HG02852 (cell line): ENCODE measurements at regions not wholly inside any gene's neighbourhood (a gene's known extent, or its start where the extent isn't known, plus 50 kb on each side); places are given as distances from the start of the nearest gene placed in this dataset.
"Not testable (repeated sequence)": the region's sequence is repeated elsewhere in the genome, so short reads cannot be mapped to it uniquely, and the experiment has no call there.

Experiments
- ATAC-seq: cut with Tn5 transposase; IDR thresholded peaks from one replicate; pipeline ENCODE4 v1.9.1; 2021; ENCODE audit warnings: mild to moderate bottlenecking, moderate library complexity; ENCODE audit not compliant: unreplicated experiment

DNA sequence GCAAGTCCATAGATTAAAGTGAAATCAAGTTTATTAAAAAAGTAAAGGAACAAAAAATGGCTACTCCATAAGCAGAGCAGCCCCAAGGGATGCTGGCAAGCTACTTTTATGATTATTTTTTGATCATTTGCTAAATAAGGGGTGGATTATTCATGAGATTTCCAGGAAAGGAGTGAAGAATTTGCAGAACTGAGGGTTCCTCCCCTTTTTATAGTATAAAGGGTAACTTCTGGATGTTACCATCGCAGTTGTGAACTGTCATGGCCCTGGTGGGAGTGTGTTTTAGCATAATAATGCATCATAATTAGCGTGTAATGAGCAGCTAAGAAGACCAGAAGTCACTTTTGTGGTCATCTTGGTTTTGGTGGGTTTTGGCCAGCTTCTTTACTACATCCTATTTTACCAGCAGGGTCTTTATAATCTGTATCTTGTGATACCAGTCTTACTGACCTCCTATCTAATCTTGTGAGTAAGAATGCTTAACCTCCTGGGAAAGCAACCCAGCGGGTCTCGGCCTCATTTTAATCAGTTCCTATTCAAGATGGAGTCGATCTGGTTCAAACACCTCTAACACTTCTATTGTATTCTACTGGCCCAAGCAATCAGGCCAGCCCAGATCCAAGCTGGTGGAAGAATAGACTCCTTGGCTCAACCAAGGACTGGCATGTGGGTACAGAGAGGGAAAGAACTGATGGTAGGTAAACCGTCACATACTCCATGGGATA is 87.9 kb upstream of the NPSR1 start:
- ATAC-seq, result no peak

GRCh38 chr7:34575006-34575405 is 83.0 kb upstream of the NPSR1 start:
- ATAC-seq, result no peak

- not testable (repeated sequence) for ATAC-seq
Observed at GRCh38 chr7:34577934-34578333, 80.1 kb upstream of the NPSR1 start.

DNA sequence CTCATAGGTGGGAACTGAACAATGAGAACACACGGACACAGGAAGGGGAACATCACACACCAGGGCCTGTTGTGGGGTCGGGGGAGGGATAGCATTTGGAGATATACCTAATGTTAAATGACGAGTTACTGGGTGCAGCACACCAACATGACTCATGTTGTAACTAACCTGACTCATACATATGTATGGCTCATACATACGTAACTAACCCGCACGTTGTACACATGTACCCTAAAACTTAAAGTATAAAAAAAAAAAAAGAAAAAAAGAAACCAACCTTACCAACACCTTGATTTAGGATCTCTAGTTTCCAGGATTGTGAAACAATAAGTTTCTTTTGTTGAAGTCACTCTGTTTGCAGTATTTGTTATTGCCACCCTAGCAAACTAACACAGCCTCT is 76.3 kb upstream of the NPSR1 start:
- ATAC-seq, result not testable (repeated sequence)

DNA sequence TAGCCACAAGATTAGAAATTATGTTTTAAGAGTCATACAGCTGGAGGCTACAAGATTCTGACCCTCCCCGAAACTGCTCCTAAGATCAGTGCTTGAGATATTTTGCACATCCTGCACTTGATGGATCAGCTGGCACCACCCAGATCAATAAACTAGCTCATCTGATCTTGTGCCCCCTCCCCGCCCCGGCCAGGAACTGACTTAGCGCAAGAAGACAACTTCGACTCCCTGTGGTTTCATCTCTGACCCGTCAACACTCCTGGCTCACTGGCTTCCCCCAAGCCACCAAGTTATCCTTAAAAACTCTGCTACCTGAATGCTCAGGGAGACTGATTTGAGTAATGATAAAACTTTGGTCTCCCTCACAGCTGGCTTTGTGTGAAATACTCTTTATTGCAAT is 73.5 kb upstream of the NPSR1 start:
- no peak for ATAC-seq

DNA sequence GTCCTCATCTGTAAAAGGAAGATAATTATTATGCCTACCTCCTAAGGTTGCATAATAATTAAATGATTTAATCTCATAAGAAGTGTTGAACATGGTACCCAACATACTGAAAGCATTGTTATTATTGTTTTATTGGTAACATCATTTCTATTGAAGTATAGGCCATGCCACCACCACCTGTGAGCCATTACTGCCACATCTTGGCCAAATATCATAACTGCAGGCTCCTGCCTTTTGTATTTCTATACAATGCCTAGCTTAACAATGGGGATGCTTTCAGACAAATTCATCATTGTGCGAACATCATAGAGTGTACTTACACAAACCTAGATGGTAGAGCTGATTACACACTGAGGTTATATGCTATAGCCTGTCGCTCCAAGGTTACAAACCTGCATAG is 61.1 kb upstream of the NPSR1 start:
- ATAC-seq, result no peak

DNA sequence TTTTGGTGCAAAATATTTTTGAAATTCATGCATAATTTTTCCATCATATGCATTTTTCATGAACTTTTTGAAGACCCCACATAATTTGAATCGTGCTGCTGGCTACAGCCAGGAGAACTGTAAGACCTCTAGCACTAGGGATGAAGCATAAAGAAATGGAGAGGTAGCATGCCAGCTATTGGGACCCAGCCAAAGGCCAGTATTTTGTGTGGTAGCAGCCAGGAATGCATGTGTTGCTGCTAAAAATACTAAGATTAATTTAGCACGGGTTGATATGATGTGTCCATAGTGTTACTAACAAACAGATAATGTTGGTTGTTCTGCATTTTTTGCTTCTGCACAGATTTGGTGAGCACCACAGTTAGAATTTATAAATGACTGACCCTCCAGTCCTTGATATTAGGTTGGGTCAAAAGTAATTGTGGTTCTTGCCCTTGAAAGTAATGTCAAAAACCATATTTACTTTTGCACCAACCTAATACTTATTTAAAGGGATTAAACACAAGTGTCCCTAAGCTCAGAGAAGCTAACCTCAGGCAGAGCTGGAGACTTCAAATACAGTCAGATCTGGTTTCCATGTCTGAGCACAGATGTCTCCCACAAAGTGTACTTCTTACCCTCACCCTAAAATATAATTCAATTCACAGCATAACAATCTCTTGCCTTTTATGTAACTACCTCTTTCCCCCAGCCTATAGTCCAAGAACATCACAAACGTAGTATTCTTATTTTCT is 54.1 kb upstream of the NPSR1 start:
- ATAC-seq, result no peak
